A673 (cell line): ENCODE measurements at regions not wholly inside any gene's neighbourhood (a gene's known extent, or its start where the extent isn't known, plus 50 kb on each side); places are given as distances from the start of the nearest gene placed in this dataset.

ENCODE experiments used
- BruUV-seq: library from RNA; stranded (reverse); fragments of 400-500 nt; replicated peaks from 2 replicates; lab custom pipeline; 2021; lab: Mats Ljungman, UMichigan
- CTCF ChIA-PET: fragments of 300-600 bp; sonication (Branson Sonifier 250); formaldehyde crosslinking; loops from one replicate; lab custom pipeline; 2022; ENCODE audit warnings: antibody characterized with exemption; lab: Charles Lee
- POLR2A ChIA-PET: fragments of 300-600 bp; sonication (Branson Sonifier 250); formaldehyde crosslinking; loops from one replicate; lab custom pipeline; 2022; ENCODE audit warnings: antibody characterized with exemption; ENCODE audit not compliant: low non-redundant PET; lab: Charles Lee
- DNase-seq: peaks from one replicate; pipeline ENCODE4 v3.0.0-alpha.2; 2015; ENCODE audit warnings: low spot score
- H3K27ac ChIP-seq: fragments of 200-600 bp; sonication (generic); 2 replicates; pipeline ENCODE4 v1.5.1; 2016; ENCODE audit warnings: mixed run types, low read depth, mild to moderate bottlenecking, mixed read lengths, antibody characterized with exemption, low read length; ENCODE audit not compliant: poor library complexity, severe bottlenecking
- H3K27me3 ChIP-seq: fragments of 200-600 bp; sonication (generic); replicated peaks from 2 replicates; pipeline ENCODE4 v1.6.1; 2017; ENCODE audit warnings: mixed run types, low read depth, mild to moderate bottlenecking, mixed read lengths, antibody characterized with exemption, low read length; ENCODE audit not compliant: insufficient read depth, poor library complexity
- H3K36me3 ChIP-seq: fragments of 200-600 bp; sonication (generic); 2 replicates; pipeline ENCODE4 v1.6.1; 2016; ENCODE audit warnings: mixed run types, mild to moderate bottlenecking, mixed read lengths, antibody characterized with exemption, low read length; ENCODE audit not compliant: insufficient read depth, poor library complexity, severe bottlenecking
- H3K4me1 ChIP-seq: fragments of 200-600 bp; sonication (generic); 2 replicates; pipeline ENCODE4 v1.6.1; 2017; ENCODE audit warnings: mixed run types, mild to moderate bottlenecking, mixed read lengths, antibody characterized with exemption, low read length; ENCODE audit not compliant: insufficient read depth, poor library complexity, severe bottlenecking
- H3K4me3 ChIP-seq: fragments of 200-600 bp; sonication (generic); 2 replicates; pipeline ENCODE4 v1.5.1; 2016; ENCODE audit warnings: low read depth, mixed run types, mild to moderate bottlenecking, mixed read lengths, low read length; ENCODE audit not compliant: poor library complexity, severe bottlenecking
- H3K9me3 ChIP-seq: fragments of 200-600 bp; sonication (generic); 2 replicates; pipeline ENCODE4 v1.6.1; 2016; ENCODE audit warnings: mixed run types, low read depth, mild to moderate bottlenecking, mixed read lengths, antibody characterized with exemption, low read length; ENCODE audit not compliant: poor library complexity, severe bottlenecking
- EZH2 ChIP-seq: fragments of 200-600 bp; sonication (generic); IDR thresholded peaks from 2 replicates; pipeline ENCODE4 v1.6.1; 2017; ENCODE audit warnings: borderline replicate concordance, low read depth, mild to moderate bottlenecking, mixed read lengths, antibody characterized with exemption, low read length; ENCODE audit not compliant: poor library complexity, severe bottlenecking
- intact Hi-C: fragments of 100-400 bp; cut with micrococcal nuclease; formaldehyde crosslinking; loops from one replicate; pipeline ENCODE4 v1.10.0; 2022; ENCODE audit not compliant: unreplicated experiment
- TF ChIP-seq, protein P1 (sequence below): fragments of 300-800, 200-600 bp; sonication (generic); conservative IDR thresholded peaks from 2 replicates; pipeline ENCODE4 v1.5.1; 2017; ENCODE audit warnings: low read depth, mild to moderate bottlenecking, antibody characterized with exemption, low read length, moderate library complexity, mixed read lengths

GRCh38 chr16:64654178-64654577 is 467.7 kb downstream of the CDH11 start:
- no peaks in the 10 kb centered on the region for H3K36me3 ChIP-seq
- no peak overlapping the region for H3K4me3 ChIP-seq
- ChIA-PET POLR2A (no interaction called here), CTCF (no interaction called here)
- no peaks in the 10 kb centered on the region for H3K27me3 ChIP-seq
- no peak for TF ChIP-seq EZH2
- TF ChIP-seq, protein P1, sequence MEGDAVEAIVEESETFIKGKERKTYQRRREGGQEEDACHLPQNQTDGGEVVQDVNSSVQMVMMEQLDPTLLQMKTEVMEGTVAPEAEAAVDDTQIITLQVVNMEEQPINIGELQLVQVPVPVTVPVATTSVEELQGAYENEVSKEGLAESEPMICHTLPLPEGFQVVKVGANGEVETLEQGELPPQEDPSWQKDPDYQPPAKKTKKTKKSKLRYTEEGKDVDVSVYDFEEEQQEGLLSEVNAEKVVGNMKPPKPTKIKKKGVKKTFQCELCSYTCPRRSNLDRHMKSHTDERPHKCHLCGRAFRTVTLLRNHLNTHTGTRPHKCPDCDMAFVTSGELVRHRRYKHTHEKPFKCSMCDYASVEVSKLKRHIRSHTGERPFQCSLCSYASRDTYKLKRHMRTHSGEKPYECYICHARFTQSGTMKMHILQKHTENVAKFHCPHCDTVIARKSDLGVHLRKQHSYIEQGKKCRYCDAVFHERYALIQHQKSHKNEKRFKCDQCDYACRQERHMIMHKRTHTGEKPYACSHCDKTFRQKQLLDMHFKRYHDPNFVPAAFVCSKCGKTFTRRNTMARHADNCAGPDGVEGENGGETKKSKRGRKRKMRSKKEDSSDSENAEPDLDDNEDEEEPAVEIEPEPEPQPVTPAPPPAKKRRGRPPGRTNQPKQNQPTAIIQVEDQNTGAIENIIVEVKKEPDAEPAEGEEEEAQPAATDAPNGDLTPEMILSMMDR: no peak
- H3K4me1 ChIP-seq: no peaks in the 10 kb centered on the region
- no peaks in the 10 kb centered on the region for H3K9me3 ChIP-seq
- no peak for DNase-seq
- intact Hi-C loops: no loop called here
- BruUV-seq: no TSS peak
- no peak overlapping the region for H3K27ac ChIP-seq

- Histone ChIP-seq H3K4me1 (no peaks in the 10 kb centered on the region), H3K4me3 (no peak overlapping the region), H3K9me3 (no peaks in the 10 kb centered on the region), H3K27me3 (no peaks in the 10 kb centered on the region), H3K36me3 (no peaks in the 10 kb centered on the region), H3K27ac (no peak overlapping the region)
- CTCF ChIA-PET: no interaction called here
- TF ChIP-seq, protein P1: no peak
- no peak for TF ChIP-seq EZH2
- BruUV-seq: no TSS peak
- no peak for DNase-seq
- POLR2A ChIA-PET: no interaction called here
- intact Hi-C loops: no loop called here
Observed at GRCh38 chr16:64648282-64648681, 473.6 kb downstream of the CDH11 start.

GRCh38 chr16:64641343-64641742 is 480.5 kb downstream of the CDH11 start:
- ChIA-PET CTCF (no interaction called here), POLR2A (no interaction called here)
- no peak for DNase-seq
- Histone ChIP-seq H3K27ac (no peak overlapping the region), H3K4me3 (no peak overlapping the region), H3K9me3 (no peaks in the 10 kb centered on the region), H3K36me3 (no peaks in the 10 kb centered on the region), H3K4me1 (no peaks in the 10 kb centered on the region), H3K27me3 (no peaks in the 10 kb centered on the region)
- intact Hi-C loops: no loop called here
- no TSS peak for BruUV-seq
- TF ChIP-seq, protein P1: no peak
- TF ChIP-seq EZH2: no peak
